Fibroblast of pulmonary artery (primary cell): ENCODE measurements at regions not wholly inside any gene's neighbourhood (a gene's known extent, or its start where the extent isn't known, plus 50 kb on each side); places are given as distances from the start of the nearest gene placed in this dataset.
"Not testable (repeated sequence)": the region's sequence is repeated elsewhere in the genome, so short reads cannot be mapped to it uniquely, and the experiment has no call there.

Experiments used
- DNase-seq: peaks from one replicate; pipeline ENCODE4 v3.0.0-alpha.2; 2010; ENCODE audit warnings: low read depth
- H3K4me3 ChIP-seq: replicated peaks from 2 replicates; pipeline ENCODE4 v1.5.1; 2011; ENCODE audit warnings: low read depth, mild to moderate bottlenecking, control low read depth, low read length, moderate library complexity
- TF ChIP-seq, protein P1 (sequence below): IDR thresholded peaks from 2 replicates; pipeline ENCODE4 v1.5.1; 2011; ENCODE audit warnings: mild to moderate bottlenecking, control low read depth, low read length, inconsistent platforms; ENCODE audit errors: missing control alignments

DNA sequence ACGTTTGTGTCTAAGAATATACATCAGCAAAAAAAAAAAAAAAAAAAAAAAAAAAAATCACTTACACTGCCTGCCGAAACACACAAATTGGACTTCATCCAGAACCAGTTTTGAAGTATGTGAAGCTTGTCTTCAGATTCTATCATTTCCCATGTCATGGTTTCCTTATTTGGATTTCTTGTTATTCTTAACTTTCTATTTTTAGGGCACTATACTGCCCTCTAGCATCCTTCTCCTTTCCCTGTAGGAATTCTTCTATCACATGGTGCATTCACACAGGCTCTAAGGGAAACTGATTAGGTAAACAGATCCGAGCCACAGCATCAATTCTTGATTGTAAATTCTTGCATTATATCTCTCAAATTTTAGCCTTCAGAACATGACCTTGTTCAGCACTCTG, 1507.5 kb downstream of the OLFM4 start:
- TF ChIP-seq, protein P1, sequence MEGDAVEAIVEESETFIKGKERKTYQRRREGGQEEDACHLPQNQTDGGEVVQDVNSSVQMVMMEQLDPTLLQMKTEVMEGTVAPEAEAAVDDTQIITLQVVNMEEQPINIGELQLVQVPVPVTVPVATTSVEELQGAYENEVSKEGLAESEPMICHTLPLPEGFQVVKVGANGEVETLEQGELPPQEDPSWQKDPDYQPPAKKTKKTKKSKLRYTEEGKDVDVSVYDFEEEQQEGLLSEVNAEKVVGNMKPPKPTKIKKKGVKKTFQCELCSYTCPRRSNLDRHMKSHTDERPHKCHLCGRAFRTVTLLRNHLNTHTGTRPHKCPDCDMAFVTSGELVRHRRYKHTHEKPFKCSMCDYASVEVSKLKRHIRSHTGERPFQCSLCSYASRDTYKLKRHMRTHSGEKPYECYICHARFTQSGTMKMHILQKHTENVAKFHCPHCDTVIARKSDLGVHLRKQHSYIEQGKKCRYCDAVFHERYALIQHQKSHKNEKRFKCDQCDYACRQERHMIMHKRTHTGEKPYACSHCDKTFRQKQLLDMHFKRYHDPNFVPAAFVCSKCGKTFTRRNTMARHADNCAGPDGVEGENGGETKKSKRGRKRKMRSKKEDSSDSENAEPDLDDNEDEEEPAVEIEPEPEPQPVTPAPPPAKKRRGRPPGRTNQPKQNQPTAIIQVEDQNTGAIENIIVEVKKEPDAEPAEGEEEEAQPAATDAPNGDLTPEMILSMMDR = no peak
- DNase-seq = no peak
- H3K4me3 ChIP-seq = no peak overlapping the region

- TF ChIP-seq, protein P1 = no peak
- no peak overlapping the region for H3K4me3 ChIP-seq
- no peak for DNase-seq
These were observed 1534.7 kb downstream of the OLFM4 start for GRCh38 chr13:54563286-54563685.

- not testable (repeated sequence) for H3K4me3 ChIP-seq
These were observed 1543.4 kb downstream of the OLFM4 start for GRCh38 chr13:54572037-54572436.

DNA sequence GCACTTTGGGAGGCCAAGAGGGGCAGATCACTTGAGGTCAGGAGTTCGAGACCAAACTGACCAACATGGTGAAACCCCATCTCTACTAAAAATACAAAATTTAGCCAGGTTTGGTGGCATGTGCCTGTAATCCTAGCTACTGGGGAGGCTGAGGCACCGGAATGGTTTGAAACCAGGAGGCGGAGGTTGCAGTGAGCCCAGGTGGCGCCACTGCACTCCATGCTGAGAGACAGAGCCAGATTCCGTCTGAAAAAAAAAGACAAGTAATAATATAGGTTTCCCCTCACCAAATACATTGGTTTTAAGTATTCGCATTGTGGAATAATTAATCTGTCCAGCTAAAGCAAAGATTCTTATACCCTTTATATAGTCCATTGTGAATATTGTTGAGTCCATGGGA, 1544.6 kb downstream of the OLFM4 start:
- no peak for DNase-seq
- TF ChIP-seq, protein P1 = no peak
- H3K4me3 ChIP-seq = no peak overlapping the region

More at GRCh38 chr13:54572037-54572436, 1543.4 kb downstream of the OLFM4 start:
- DNase-seq = not testable (repeated sequence)

- TF ChIP-seq, protein P1 = no peak
- DNase-seq = no peak
These were observed 1546.2 kb downstream of the OLFM4 start for GRCh38 chr13:54574791-54575190.

GRCh38 chr13:54591540-54591939, 1562.9 kb downstream of the OLFM4 start:
- no peak for DNase-seq
- TF ChIP-seq, protein P1 = no peak
- no peak overlapping the region for H3K4me3 ChIP-seq

More at GRCh38 chr13:54574791-54575190, 1546.2 kb downstream of the OLFM4 start:
- H3K4me3 ChIP-seq = no peak overlapping the region

DNA sequence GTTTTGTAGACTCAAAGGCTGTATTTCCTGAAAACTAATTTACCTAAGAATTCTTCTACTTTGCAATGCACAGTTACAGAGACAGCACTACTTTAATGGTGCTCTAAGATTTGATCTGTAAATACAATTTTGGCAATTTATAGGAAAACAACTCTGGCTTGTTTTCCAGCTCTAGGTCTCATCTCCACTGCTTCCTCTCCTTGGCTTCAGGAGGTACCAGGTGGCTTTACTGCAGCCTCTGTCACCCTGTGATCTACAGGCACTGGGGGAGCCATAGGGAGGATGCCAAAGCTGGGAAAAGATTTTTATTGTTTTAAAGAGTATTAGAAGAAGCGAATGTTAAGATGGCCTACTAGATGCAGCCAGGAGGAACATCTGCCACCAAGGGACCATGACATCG, 1563.6 kb downstream of the OLFM4 start:
- no peak for DNase-seq
- TF ChIP-seq, protein P1 = no peak
- H3K4me3 ChIP-seq = no peak overlapping the region
